ENCODE measurements at regions not wholly inside any gene's neighbourhood (a gene's known extent, or its start where the extent isn't known, plus 50 kb on each side); places are given as distances from the start of the nearest gene placed in this dataset.
"Not testable (repeated sequence)": the region's sequence is repeated elsewhere in the genome, so short reads cannot be mapped to it uniquely, and the experiment has no call there.

GRCh38 chr14:105645389-105645788 lies 119.0 kb downstream of the TMEM121 start:
- H3K36me3 ChIP-seq; DNase-seq (ENCODE audit: extremely low spot score in 2 of 2); H3K27ac ChIP-seq; H3K4me3 ChIP-seq; H3K27me3 ChIP-seq; intact Hi-C loops (cut with DNase I); H3K9me3 ChIP-seq; H3K4me1 ChIP-seq: not testable (repeated sequence)

- TF ChIP-seq POLR2AphosphoS5 (IDR thresholded peaks at IDR 0.05; ENCODE audit: insufficient read depth in 1 of 2, low read depth in 1 of 2) (no peak), POLR2A (IDR thresholded peaks at IDR 0.05) (no peak), CTCF (IDR thresholded peaks at IDR 0.05) (no peak)
- intact Hi-C loops (cut with DNase I), result no loop called here
Measured at GRCh38 chr14:105646175-105646574, 119.8 kb downstream of the TMEM121 start.

DNA sequence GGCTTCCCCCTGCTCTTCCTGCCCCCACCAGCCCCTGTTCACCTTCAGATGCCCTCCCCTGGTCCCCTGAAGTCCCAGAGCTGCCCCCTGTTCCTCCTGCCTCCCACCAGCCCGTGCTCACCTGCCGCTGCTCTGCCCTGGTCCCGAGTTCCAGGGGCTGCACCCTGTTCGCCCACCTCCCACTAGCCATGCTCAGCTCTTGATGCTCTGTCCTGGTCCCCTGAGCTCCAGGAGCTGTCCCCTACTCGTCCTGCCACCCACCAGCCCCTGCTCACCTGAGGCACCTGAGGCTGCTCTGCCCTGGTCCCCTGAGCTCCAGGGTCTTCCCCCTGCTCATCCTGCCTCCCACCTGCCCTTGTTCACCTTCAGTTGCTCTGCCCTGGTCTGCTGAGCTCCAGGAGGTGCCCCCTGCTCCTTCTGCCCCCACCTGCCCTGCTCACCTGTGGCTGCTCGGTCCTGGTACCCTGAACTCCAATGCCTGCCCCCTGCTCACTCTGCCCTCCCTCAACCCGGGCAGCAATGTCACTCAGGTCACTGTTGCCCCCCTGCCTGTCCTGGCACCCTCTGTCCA lies 120.4 kb downstream of the TMEM121 start:
- H3K27ac ChIP-seq; DNase-seq (ENCODE audit: extremely low spot score in 2 of 2); H3K4me3 ChIP-seq; H3K9me3 ChIP-seq; H3K36me3 ChIP-seq; H3K4me1 ChIP-seq; intact Hi-C loops (cut with DNase I); H3K27me3 ChIP-seq: not testable (repeated sequence)

More at GRCh38 chr14:105646175-105646574, 119.8 kb downstream of the TMEM121 start:
- Histone ChIP-seq H3K9me3 (no peaks in the 10 kb centered on the region), H3K4me1 (no peaks in the 10 kb centered on the region), H3K27ac (no peak overlapping the region), H3K36me3 (no peaks in the 10 kb centered on the region), H3K27me3 (no peaks in the 10 kb centered on the region), H3K4me3 (no peak overlapping the region)
- DNase-seq (ENCODE audit: extremely low spot score in 2 of 2), result no peak

DNA sequence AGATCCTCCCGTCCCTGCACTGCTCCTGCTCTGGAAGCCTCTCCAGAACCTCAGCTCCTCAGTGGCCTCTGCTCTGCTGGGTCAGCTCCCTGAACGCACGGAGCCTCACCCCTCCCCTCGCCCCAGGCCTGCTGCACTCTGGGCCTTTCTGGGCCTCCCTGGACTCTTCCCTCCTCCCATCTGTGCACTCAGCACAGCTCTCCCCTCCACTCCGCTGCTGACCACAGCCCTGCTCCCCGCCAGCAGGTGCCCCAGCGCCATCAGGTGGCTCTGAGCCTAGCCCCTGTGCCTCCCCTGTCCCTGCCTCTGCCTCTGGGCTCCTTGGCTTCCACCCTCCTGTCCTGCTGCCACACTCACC lies 121.0 kb downstream of the TMEM121 start:
- intact Hi-C loops (cut with DNase I); H3K4me3 ChIP-seq; H3K36me3 ChIP-seq; DNase-seq (ENCODE audit: extremely low spot score in 2 of 2); H3K27ac ChIP-seq; H3K27me3 ChIP-seq; H3K4me1 ChIP-seq; H3K9me3 ChIP-seq: not testable (repeated sequence)

DNA sequence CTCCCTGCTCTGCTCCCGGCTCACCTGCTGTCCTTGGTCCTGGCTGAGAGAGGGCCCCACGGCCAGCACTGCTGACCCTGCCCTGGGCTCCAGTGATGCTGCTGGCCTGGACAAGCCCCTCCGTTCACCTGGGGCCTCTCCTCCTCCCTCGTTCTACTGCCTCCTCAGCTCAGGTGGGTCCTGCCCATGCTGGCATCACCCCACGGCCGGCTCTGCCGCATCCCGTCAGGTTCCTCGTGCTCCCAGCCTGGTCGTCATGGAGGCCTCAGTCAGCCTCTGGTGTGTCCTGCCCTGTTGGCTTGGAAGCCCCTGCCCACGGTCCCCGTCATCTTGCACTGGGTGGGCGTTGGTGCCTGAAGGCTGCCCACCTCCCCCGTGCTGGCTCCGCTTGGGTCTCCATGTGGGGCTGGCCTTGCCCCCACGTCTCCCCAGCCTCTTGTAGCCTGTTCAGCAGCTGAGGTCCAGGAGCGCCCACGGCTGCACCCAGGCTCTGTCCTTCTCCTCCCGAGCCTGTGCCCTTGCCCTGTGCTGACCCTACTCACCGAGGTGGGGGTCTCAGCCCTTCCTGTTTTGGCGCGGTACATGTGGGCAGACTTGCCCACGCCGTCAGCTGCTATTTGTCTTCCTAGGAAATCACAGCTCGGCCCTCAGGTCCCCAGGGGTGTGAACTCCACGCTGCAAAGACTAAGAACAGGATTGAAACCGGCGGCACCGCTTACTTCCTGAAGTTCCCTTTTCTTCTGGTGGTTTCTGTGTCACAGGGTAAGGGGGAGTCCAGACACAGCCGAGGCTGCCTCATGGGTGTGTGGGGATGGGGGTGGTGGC lies 121.6 kb downstream of the TMEM121 start:
- Histone ChIP-seq H3K36me3 (no peaks in the 10 kb centered on the region), H3K27me3 (no peaks in the 10 kb centered on the region), H3K4me3 (no peak overlapping the region), H3K4me1 (no peaks in the 10 kb centered on the region), H3K27ac (no peak overlapping the region), H3K9me3 (no peaks in the 10 kb centered on the region)
- no peak for TF ChIP-seq CTCF (IDR thresholded peaks at IDR 0.05)
- no peak for TF ChIP-seq POLR2A (IDR thresholded peaks at IDR 0.05)
- TF ChIP-seq POLR2AphosphoS5 (IDR thresholded peaks at IDR 0.05; ENCODE audit: insufficient read depth in 1 of 2, low read depth in 1 of 2), result no peak
- no peak for DNase-seq (ENCODE audit: extremely low spot score in 2 of 2)
- intact Hi-C loops (cut with DNase I), result no loop called here

DNA sequence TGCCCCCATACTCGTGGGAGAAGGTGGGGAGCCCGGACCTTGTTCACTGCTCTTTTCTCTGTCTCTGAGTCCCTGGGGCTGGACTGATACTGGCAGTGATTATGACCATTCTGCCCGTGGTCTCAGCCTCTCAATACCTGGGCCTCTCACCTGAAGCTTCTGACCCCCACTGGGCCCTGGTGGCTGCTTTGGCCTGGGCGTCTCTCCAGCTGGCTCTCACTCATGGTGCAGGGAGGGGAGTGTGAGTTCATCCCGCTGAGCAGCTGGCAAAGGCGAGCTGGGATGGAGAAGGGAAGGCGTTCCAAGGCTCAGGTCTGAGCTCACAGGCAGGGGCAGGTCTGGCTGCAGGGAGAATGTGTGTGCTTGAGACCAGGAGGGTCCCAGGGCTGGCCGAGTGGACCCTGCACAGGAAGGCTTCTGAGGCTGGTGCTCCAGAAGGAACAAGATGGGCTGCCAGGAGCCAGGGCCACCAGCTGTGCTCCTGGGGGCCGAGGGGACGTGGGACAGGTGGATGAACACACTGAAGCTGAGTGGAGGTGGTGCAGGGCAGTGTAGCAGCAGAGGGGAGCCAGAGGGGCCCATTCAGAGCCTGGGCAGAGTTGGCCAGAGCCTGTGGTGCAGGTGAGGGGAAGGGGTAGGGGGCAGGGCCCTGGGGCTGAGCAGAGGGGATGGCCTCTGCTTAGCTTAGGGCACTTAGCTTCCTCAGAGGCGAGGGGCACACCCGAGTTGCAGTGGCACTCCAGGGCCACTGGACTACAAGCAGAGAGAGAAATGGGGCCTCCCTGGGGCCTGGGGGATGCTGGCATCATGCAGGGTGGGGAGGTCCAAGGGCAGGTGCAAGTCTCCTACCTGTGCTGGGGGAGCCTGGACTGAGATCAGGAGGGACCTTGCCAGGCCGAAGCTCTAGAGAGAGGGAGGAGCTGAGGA lies 122.5 kb downstream of the TMEM121 start:
- H3K27ac ChIP-seq; H3K36me3 ChIP-seq; H3K4me3 ChIP-seq; intact Hi-C loops (cut with DNase I); DNase-seq (ENCODE audit: extremely low spot score in 2 of 2); H3K27me3 ChIP-seq; H3K9me3 ChIP-seq; H3K4me1 ChIP-seq: not testable (repeated sequence)

- DNase-seq (ENCODE audit: extremely low spot score in 2 of 2); H3K9me3 ChIP-seq; H3K4me1 ChIP-seq; H3K36me3 ChIP-seq; H3K27ac ChIP-seq; H3K27me3 ChIP-seq; H3K4me3 ChIP-seq; intact Hi-C loops (cut with DNase I): not testable (repeated sequence)
Measured at GRCh38 chr14:105652317-105652716, 125.9 kb downstream of the TMEM121 start.

- H3K4me1 ChIP-seq; H3K27ac ChIP-seq; H3K9me3 ChIP-seq; intact Hi-C loops (cut with DNase I); H3K27me3 ChIP-seq; DNase-seq (ENCODE audit: extremely low spot score in 2 of 2); H3K36me3 ChIP-seq; H3K4me3 ChIP-seq: not testable (repeated sequence)
Measured at GRCh38 chr14:105653921-105654320, 127.5 kb downstream of the TMEM121 start.

DNA sequence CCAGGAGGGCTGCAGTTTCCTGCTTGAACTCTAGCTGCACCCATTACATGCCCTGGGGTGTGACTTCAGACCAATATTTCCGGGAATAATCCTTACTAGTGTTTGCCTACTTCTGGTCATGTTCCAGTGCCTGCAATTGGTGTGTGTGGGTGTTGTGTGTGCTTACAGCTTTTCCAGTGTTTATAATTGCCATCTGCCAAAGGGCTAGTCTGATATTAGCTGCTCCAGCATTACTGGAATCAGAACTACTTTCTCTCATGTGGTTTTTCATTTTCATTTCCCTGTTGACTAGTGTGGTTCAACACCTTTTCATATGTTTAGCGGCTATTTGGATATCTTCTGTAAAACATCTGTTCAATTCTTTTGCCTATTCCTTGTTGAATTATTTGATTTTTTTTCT lies 132.9 kb downstream of the TMEM121 start:
- intact Hi-C loops (cut with DNase I); H3K27me3 ChIP-seq; H3K4me1 ChIP-seq; H3K4me3 ChIP-seq; DNase-seq (ENCODE audit: extremely low spot score in 2 of 2); H3K9me3 ChIP-seq; H3K36me3 ChIP-seq; H3K27ac ChIP-seq: not testable (repeated sequence)
